K562 (cell line): ENCODE measurements at regions not wholly inside any gene's neighbourhood (a gene's known extent, or its start where the extent isn't known, plus 50 kb on each side); places are given as distances from the start of the nearest gene placed in this dataset.

ENCODE experiments used
- ATAC-seq: fragments of 200-7000 bp; cut with Tn5 transposase; 3 replicates; pipeline ENCODE4 v1.9.1; 2020; ENCODE audit warnings: moderate library complexity
- BruUV-seq: library from RNA; stranded (reverse); fragments of 400-500 nt; replicated peaks from 2 replicates; lab custom pipeline; 2021; lab: Mats Ljungman, UMichigan
- CTCF ChIA-PET: fragments of 300-600 bp; formaldehyde crosslinking; extraction: SDS; loops from one replicate; lab custom pipeline; 2021; ENCODE audit warnings: low intra/inter-chr PET ratio; lab: Yijun Ruan, JAX
- POLR2A ChIA-PET: fragments of 300-600, 350-650 bp; sonication (Branson Sonifier 250); formaldehyde crosslinking; extraction: SDS; loops from one replicate; lab custom pipeline; 2021; ENCODE audit warnings: antibody characterized with exemption, inconsistent platforms; lab: Yijun Ruan, JAX
- DNase-seq, 4 experiments: peaks; one replicate each; pipeline versions ENCODE4 v3.0.0 to v3.0.0-alpha.2; 2011 to 2018; ENCODE audit warnings: low spot score in 3 of 4, mixed read lengths in 3 of 4; ENCODE audit errors: extremely low read depth in 1 of 4
- FAIRE-seq: peaks from 2 replicates; lab custom pipeline; 2011; peaks lifted over from hg19 to GRCh38; lab: Jason Lieb, UNC
- H2AFZ ChIP-seq: 2 replicates; pipeline ENCODE4 v1.6.0; 2011; ENCODE audit warnings: low read depth, low read length, control low read depth, inconsistent platforms
- H3K27ac ChIP-seq: fragments of 200-600 bp; 3 replicates; pipeline ENCODE4 v1.8.0; 2011; ENCODE audit warnings: low read depth, mild to moderate bottlenecking, control low read depth, inconsistent platforms, low read length, moderate library complexity, mixed read lengths; ENCODE audit errors: extremely low read depth
- H3K27me3 ChIP-seq, 2 experiments: fragments of 300-600 bp in 1 of 2; 2 replicates in 1 of 2; 3 replicates in 1 of 2; pipeline versions ENCODE4 v1.6.0 to v1.8.0; 2011; ENCODE audit warnings: inconsistent platforms in 2 of 2, low read length in 2 of 2, mild to moderate bottlenecking in 1 of 2, mixed read lengths in 1 of 2, moderate library complexity in 1 of 2; ENCODE audit not compliant: control insufficient read depth in 2 of 2, insufficient read depth in 2 of 2
- H3K36me3 ChIP-seq: fragments of 300-600 bp; 3 replicates; pipeline ENCODE4 v1.8.0; 2011; ENCODE audit warnings: mild to moderate bottlenecking, low read length, inconsistent platforms; ENCODE audit not compliant: control insufficient read depth, insufficient read depth
- H3K4me1 ChIP-seq, 2 experiments: fragments of 200-600 bp in 1 of 2; replicated peaks in 1 of 2; 2 replicates in 1 of 2; 3 replicates in 1 of 2; pipeline versions ENCODE4 v1.5.1 to v1.8.0; 2011; ENCODE audit warnings: inconsistent platforms in 2 of 2, low read length in 2 of 2, mild to moderate bottlenecking in 1 of 2, mixed read lengths in 1 of 2, moderate library complexity in 1 of 2; ENCODE audit not compliant: control insufficient read depth in 2 of 2, insufficient read depth in 2 of 2
- H3K4me2 ChIP-seq: 2 replicates; pipeline ENCODE4 v1.6.1; 2011; ENCODE audit warnings: low read length, control low read depth, inconsistent platforms, mixed read lengths; ENCODE audit not compliant: insufficient read depth
- H3K4me3 ChIP-seq: fragments of 200-600 bp; sonication (generic), shearing (Covaris generic); 2 replicates; pipeline ENCODE4 v1.5.1; 2016; ENCODE audit warnings: control low read depth, inconsistent platforms
- H3K79me2 ChIP-seq: fragments of 200-600 bp; 3 replicates; pipeline ENCODE4 v1.8.0; 2011; ENCODE audit warnings: low read length, inconsistent platforms; ENCODE audit not compliant: control insufficient read depth, insufficient read depth
- H3K9ac ChIP-seq, 2 experiments: 2 replicates each; pipeline versions ENCODE4 v1.6.0 to v1.6.1; 2011; ENCODE audit warnings: low read depth in 2 of 2, low read length in 2 of 2, control low read depth in 1 of 2, inconsistent platforms in 1 of 2, mild to moderate bottlenecking in 1 of 2, mixed read lengths in 1 of 2; ENCODE audit not compliant: insufficient read depth in 1 of 2
- H3K9me1 ChIP-seq: one replicate; pipeline ENCODE4 v1.6.0; 2011; ENCODE audit warnings: inconsistent platforms, mild to moderate bottlenecking, low read length, moderate library complexity; ENCODE audit not compliant: control insufficient read depth, insufficient read depth
- H3K9me3 ChIP-seq: replicated peaks from 2 replicates; pipeline ENCODE4 v1.5.1; 2011; ENCODE audit warnings: low read depth, low read length, inconsistent platforms; ENCODE audit not compliant: control insufficient read depth, insufficient read depth
- H4K20me1 ChIP-seq: replicated peaks from 2 replicates; pipeline ENCODE4 v1.6.1; 2011; ENCODE audit warnings: low read length, inconsistent platforms, mixed read lengths; ENCODE audit not compliant: control insufficient read depth, insufficient read depth
- E2F4 ChIP-seq: sonication (generic); formaldehyde crosslinking; IDR thresholded peaks from 2 replicates; pipeline ENCODE4 v1.8.0; 2022; ENCODE audit warnings: mild to moderate bottlenecking, low read depth, missing genetic modification reagents
- HDAC1 ChIP-seq, 2 experiments: fragments of 450-650 bp; IDR thresholded peaks; 2 replicates each; pipeline ENCODE4 v1.6.1; 2016 to 2017; ENCODE audit warnings: inconsistent platforms in 1 of 2, mild to moderate bottlenecking in 1 of 2, moderate library complexity in 1 of 2
- HMGN3 ChIP-seq: IDR thresholded peaks from 2 replicates; pipeline ENCODE4 v1.6.1; 2011; ENCODE audit warnings: borderline replicate concordance, low read depth, mild to moderate bottlenecking, mixed read lengths, low read length; ENCODE audit not compliant: insufficient read length; ENCODE audit errors: extremely low read depth
- KAT2B ChIP-seq: IDR thresholded peaks from one replicate; pipeline ENCODE4 v1.6.1; 2012; ENCODE audit warnings: low read depth, mild to moderate bottlenecking, control low read depth, inconsistent platforms, low read length, moderate library complexity
- MCM3 ChIP-seq: fragments of 450-650 bp; IDR thresholded peaks from 2 replicates; pipeline ENCODE4 v1.6.1; 2016
- MTF1 ChIP-seq: fragments of 250-450 bp; sonication (Bioruptor Pico); IDR thresholded peaks from 2 replicates; pipeline ENCODE4 v1.9.0; 2021; ENCODE audit warnings: moderate library complexity, mild to moderate bottlenecking, inconsistent platforms, borderline replicate concordance
- POLR2AphosphoS5 ChIP-seq: IDR thresholded peaks from 2 replicates; pipeline ENCODE4 v1.6.1; 2011; ENCODE audit warnings: mild to moderate bottlenecking, low read depth, low read length, moderate library complexity; ENCODE audit not compliant: control insufficient read depth, insufficient read depth
- POLR3A ChIP-seq: IDR thresholded peaks from 2 replicates; pipeline ENCODE4 v1.6.1; 2011; ENCODE audit warnings: borderline replicate concordance, mild to moderate bottlenecking, moderate library complexity; ENCODE audit not compliant: insufficient read length, insufficient read depth; ENCODE audit errors: extremely low read depth
- TFAP4 ChIP-seq: sonication (generic); formaldehyde crosslinking; IDR thresholded peaks from 2 replicates; pipeline ENCODE4 v1.8.0; 2022; ENCODE audit warnings: missing genetic modification reagents, mild to moderate bottlenecking, moderate library complexity, borderline replicate concordance
- ZNF224 ChIP-seq: sonication (generic); formaldehyde crosslinking; IDR thresholded peaks from 2 replicates; pipeline ENCODE4 v1.8.0; 2022; ENCODE audit warnings: mild to moderate bottlenecking, missing genetic modification reagents
- ZNF239 ChIP-seq: fragments of 250-450 bp; sonication (Bioruptor Pico); IDR thresholded peaks from 2 replicates; pipeline ENCODE4 v1.4.0; 2020; ENCODE audit warnings: mild to moderate bottlenecking
- ZNF668 ChIP-seq: fragments of 250-450 bp; sonication (Bioruptor Pico); IDR thresholded peaks from 2 replicates; pipeline ENCODE4 v1.8.0; 2022; ENCODE audit warnings: mild to moderate bottlenecking, inconsistent platforms
- ZNF699 ChIP-seq: fragments of 250-450 bp; sonication (Bioruptor Pico); IDR thresholded peaks from 2 replicates; pipeline ENCODE4 v1.8.0; 2021; ENCODE audit warnings: mild to moderate bottlenecking, moderate library complexity; ENCODE audit not compliant: insufficient replicate concordance
- WGBS: fragments of 100-300 bp; shearing (Covaris generic); methylation state at CpG from one replicate; pipeline ENCODE4 v1.1.6; 2016; ENCODE audit warnings: low coverage, mixed read lengths; ENCODE audit not compliant: insufficient coverage; ENCODE audit errors: missing lambda C conversion rate; 5-methylcytosine and 5-hydroxymethylcytosine counted together
- in situ Hi-C: fragments of 300-500 bp; cut with MboI; formaldehyde crosslinking; loops from 4 replicates; pipeline ENCODE4 v1.15.0; 2018; ENCODE audit warnings: inconsistent platforms, mixed read lengths
- intact Hi-C: fragments of 100-400 bp; cut with micrococcal nuclease; formaldehyde crosslinking; loops from 2 replicates; pipeline ENCODE4 v1.14.2; 2022

- no peak for TF ChIP-seq E2F4 (CRISPR knock-in tag)
- peak in 1 of 2 experiments; percentile 16; a peak in 1 of 4 replicates for TF ChIP-seq HDAC1 (IDR thresholded peaks at IDR 0.05)
Measured at GRCh38 chr5:58153255-58153654, 306.6 kb downstream of the PLK2 start (continued).

- ChIA-PET CTCF (no interaction called here), POLR2A (no interaction called here)
- DNase-seq (no peak), FAIRE-seq (no peak), ATAC-seq (no peak)
- BruUV-seq, result no TSS peak
- intact Hi-C loops (no loop called here), in situ Hi-C loops (no loop called here)
- no peaks in the 10 kb centered on the region for H3K27me3 ChIP-seq
- H4K20me1 ChIP-seq, result no peaks in the 10 kb centered on the region
- H3K27ac ChIP-seq, result no peak overlapping the region
- H3K4me2 ChIP-seq, result no peak overlapping the region
- H3K36me3 ChIP-seq, result no peaks in the 10 kb centered on the region
- no peaks in the 10 kb centered on the region for H3K79me2 ChIP-seq
- H2AFZ ChIP-seq, result no peak overlapping the region
- no peak overlapping the region for H3K9ac ChIP-seq
- 27% methylated on average over 1 of the region's 1 CpG for WGBS
- no peaks in the 10 kb centered on the region for H3K4me1 ChIP-seq
- H3K4me3 ChIP-seq, result no peak overlapping the region
- H3K9me3 ChIP-seq, result no peaks in the 10 kb centered on the region
- no peak for TF ChIP-seq MTF1 (CRISPR knock-in tag)
- H3K9me1 ChIP-seq, result no peaks in the 10 kb centered on the region
Measured at GRCh38 chr5:58151414-58151813, 308.5 kb downstream of the PLK2 start.

- H4K20me1 ChIP-seq, result no peaks in the 10 kb centered on the region
- no peak overlapping the region for H3K27ac ChIP-seq
- H3K79me2 ChIP-seq, result no peaks in the 10 kb centered on the region
- in situ Hi-C loops, result no loop called here
- DNase-seq (no peak), FAIRE-seq (no peak), ATAC-seq (no peak)
- intact Hi-C loops, result no loop called here
- H3K9me1 ChIP-seq, result no peaks in the 10 kb centered on the region
- TF ChIP-seq MCM3 (no peak), ZNF239 (CRISPR knock-in tag) (no peak), KAT2B (no peak), TFAP4 (CRISPR knock-in tag) (no peak), HMGN3 (no peak), ZNF699 (CRISPR knock-in tag) (no peak), POLR3A (no peak), ZNF668 (no peak), ZNF224 (CRISPR knock-in tag) (no peak), POLR2AphosphoS5 (no peak)
- H3K4me1 ChIP-seq, result no peaks in the 10 kb centered on the region
- H3K36me3 ChIP-seq, result no peaks in the 10 kb centered on the region
- H3K4me3 ChIP-seq, result no peak overlapping the region
- CTCF ChIA-PET, result no interaction called here
- no TSS peak for BruUV-seq
- no peaks in the 10 kb centered on the region for H3K9me3 ChIP-seq
- H3K4me2 ChIP-seq, result no peak overlapping the region
- no peak overlapping the region for H3K9ac ChIP-seq
- POLR2A ChIA-PET, result no interaction called here
- H3K27me3 ChIP-seq, result no peaks in the 10 kb centered on the region
- no peak overlapping the region for H2AFZ ChIP-seq
- WGBS, result 24% methylated on average over 2 of the region's 2 CpGs
Measured at GRCh38 chr5:58150926-58151325, 309.0 kb downstream of the PLK2 start.
